GM10266 (cell line): ENCODE measurements at regions not wholly inside any gene's neighbourhood (a gene's known extent, or its start where the extent isn't known, plus 50 kb on each side); places are given as distances from the start of the nearest gene placed in this dataset.
"Not testable (repeated sequence)": the region's sequence is repeated elsewhere in the genome, so short reads cannot be mapped to it uniquely, and the experiment has no call there.

Experiments
- DNase-seq: peaks from one replicate; pipeline ENCODE4 v3.0.0; 2012; ENCODE audit errors: extremely low spot score
- TF ChIP-seq, protein P1 (sequence below): IDR thresholded peaks from 2 replicates; pipeline ENCODE4 v1.5.1; 2012; ENCODE audit warnings: mild to moderate bottlenecking, low read depth; ENCODE audit not compliant: control insufficient read depth, insufficient read depth; ENCODE audit errors: missing control alignments

DNA sequence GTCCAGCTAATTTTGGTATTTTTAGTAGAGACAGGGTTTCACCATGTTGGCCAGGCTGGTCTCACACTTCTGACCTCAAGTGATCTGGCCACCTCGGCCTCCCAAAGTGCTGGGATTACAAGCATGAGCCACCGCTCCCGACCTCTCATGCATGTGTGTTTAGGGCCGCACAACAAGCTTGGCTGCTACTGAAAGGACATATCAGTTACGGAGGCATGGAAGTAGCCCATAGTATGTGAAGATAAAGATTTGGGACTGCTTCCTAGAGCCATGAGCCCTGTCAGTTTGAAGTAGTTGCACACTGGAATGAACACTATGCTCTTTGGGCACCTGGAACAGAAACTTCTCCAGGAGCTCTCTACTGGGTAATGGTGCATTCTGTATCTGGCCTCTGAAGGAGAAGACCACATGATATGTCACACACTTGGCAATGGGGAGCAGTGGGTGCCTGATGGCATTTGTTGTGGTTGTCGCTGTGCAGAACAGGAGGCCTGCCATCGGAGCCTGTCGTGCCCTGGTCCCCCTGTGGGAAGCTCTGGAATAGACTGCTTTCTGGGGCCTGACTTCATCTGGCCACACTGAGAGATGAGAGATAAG, 144.7 kb upstream of the KIF26B start:
- no peak for DNase-seq
- TF ChIP-seq, protein P1, sequence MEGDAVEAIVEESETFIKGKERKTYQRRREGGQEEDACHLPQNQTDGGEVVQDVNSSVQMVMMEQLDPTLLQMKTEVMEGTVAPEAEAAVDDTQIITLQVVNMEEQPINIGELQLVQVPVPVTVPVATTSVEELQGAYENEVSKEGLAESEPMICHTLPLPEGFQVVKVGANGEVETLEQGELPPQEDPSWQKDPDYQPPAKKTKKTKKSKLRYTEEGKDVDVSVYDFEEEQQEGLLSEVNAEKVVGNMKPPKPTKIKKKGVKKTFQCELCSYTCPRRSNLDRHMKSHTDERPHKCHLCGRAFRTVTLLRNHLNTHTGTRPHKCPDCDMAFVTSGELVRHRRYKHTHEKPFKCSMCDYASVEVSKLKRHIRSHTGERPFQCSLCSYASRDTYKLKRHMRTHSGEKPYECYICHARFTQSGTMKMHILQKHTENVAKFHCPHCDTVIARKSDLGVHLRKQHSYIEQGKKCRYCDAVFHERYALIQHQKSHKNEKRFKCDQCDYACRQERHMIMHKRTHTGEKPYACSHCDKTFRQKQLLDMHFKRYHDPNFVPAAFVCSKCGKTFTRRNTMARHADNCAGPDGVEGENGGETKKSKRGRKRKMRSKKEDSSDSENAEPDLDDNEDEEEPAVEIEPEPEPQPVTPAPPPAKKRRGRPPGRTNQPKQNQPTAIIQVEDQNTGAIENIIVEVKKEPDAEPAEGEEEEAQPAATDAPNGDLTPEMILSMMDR = no peak

GRCh38 chr1:245008761-245009160, 144.4 kb upstream of the HNRNPU start:
- TF ChIP-seq, protein P1 = no peak
- DNase-seq = no peak

- DNase-seq = no peak
- TF ChIP-seq, protein P1 = no peak
Observed at GRCh38 chr1:245007852-245008251, 143.5 kb upstream of the HNRNPU start.

DNA sequence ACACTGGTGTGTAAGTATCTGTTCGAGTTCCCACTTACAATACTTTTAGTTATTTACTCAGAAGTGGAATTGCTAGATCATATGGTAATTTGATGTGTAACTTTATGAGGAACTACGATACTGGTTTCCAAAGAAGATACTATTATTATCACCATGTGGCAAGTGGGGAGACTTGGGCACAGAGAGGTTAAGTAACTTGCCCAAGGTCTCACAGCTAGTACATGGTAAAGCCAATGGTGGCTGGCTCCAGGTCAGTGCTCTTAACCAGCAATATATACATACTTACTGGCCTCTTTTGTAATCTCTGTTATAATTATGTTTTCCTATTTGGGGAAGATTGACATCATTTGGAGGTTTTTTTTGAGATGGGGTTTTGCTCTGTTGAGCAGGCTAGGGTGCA, 138.9 kb upstream of the HNRNPU start:
- TF ChIP-seq, protein P1 = no peak
- DNase-seq = no peak

DNA sequence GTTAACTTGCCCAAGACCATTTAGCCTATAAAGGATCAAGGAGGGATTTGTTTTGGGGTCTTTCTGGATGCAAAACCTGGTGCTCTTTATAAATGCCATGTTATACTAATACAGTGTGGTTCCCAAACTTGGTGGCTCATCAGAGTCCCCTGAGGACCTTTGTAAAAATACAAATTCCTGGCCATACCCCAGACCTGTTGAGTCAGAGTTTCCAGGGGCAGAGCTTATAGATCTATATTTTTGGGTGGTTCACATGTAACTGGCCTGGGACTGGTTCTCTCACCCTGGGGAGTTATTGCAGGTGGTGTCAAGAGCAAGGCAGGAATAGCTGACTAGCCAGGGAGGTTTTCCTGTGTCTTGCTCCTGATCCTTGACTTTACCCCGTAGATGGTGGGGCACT, 136.9 kb upstream of the HNRNPU start:
- TF ChIP-seq, protein P1 = no peak
- DNase-seq = no peak

DNA sequence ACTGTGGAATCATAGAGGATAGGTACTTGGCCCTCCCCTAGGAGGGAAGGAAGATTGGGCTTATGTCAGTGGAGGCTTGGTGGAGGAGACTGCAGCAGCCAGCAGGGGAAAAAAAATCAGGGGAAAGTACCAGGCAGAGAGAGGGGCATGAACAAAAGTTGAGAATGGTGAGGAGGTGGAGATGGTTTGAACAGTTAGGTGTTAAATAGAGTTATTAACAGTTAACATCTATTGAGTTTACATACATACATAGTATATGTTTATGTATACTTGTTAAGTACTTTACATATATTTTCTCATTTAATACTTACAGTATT, 136.5 kb upstream of the HNRNPU start:
- TF ChIP-seq, protein P1 = no peak
- no peak for DNase-seq

GRCh38 chr1:244999644-245000043, 135.3 kb upstream of the HNRNPU start:
- DNase-seq = not testable (repeated sequence)

DNA sequence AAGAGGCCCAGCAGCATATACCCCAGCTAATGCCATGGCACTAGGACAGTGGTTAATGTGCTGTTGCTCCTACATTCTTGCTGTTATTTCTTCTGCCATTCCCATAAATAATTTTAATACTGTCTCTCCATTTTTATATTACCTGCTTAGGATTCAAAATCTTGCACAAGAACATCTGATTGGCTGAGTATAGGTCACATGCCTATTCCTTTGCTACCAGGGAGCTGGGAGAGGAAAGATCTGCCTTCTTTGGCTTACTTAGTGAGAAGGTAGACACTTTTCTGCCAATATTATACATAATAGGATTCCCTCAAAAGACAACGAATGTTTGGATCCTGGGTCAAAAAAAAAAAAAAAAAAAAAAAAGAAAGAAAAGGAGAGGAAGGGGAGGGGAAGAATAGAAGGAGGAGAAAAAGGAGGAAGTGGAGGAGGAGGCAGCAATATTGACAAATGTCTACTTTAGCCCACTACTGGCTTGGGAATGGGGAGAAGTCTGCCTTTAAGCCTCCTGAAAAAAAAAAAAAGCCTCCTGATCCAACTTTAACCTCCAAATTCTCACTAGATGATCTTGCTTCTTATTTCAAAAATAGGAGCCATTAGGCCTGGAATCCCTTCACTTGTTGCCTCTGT, 134.5 kb upstream of the HNRNPU start:
- no peak for DNase-seq
- TF ChIP-seq, protein P1 = no peak
